ENCODE measurements at regions not wholly inside any gene's neighbourhood (a gene's known extent, or its start where the extent isn't known, plus 50 kb on each side); places are given as distances from the start of the nearest gene placed in this dataset.
A peak's percentile ranks its signal among the peaks of the same experiment; 100 is the strongest.

DNA sequence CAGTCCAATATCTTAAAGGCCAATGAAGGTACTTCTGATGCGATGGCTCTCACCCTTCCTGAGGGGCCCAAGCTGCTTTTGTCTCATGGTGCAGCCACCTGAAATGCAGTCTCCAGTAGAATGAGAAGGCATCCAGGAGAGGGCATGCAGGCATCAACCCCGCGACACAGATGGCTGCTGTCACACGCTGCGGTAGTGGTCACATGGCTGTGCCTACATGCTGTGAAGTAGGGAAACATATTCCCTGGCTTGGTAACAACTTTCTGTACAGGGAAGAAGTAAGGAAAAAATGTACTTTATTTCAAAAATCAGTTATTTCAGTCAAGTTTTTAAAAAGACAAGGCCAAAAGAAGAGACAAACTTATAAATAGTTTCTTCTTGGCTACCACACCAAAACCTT, 139.9 kb downstream of the TRIML1 start:
- ATAC-seq = no peak
- intact Hi-C loops (cut with DNase I) = no loop called here
- no peak for DNase-seq (ENCODE audit: low spot score)

DNA sequence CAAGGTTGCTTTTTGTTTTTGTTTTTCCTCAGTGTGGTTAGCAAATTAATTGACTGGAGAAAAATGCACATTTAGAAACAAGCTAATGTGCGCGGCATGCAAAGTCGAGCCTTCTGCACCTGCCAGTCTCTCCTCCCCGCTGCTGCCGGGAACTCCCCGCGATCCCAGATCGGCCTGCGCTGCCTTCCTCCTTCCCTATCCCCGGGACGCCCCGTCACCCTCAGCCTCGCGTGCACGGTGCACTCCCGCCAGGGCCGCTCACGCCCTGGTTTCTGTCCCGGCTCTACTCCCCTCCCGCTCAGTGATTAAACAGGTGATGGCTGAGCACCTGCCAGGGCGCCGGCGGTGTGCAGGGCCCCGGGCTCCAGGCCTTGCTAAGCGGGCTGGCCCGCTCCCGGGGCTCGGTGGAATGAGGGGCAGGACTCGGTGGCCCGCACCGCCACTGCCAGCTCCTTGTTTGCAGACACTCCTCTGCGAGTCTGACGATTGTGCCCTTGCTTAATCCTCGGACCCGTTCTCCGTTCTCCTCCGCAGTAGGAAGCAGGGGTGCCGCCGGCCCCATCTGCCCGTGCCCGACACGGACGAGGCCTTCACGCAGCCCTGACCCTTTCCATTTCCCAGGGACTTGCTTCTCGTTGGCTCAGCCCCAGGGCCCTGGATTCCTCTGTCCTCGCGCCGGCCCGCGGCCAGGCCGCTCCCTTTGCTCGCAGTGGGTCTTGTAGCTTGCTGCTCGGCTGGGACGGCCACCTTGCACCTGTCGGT, 143.4 kb downstream of the TRIML1 start:
- intact Hi-C loops (cut with DNase I) = no loop called here
- peak; percentile 46 for ATAC-seq
- DNase-seq (ENCODE audit: low spot score) = no peak

DNA sequence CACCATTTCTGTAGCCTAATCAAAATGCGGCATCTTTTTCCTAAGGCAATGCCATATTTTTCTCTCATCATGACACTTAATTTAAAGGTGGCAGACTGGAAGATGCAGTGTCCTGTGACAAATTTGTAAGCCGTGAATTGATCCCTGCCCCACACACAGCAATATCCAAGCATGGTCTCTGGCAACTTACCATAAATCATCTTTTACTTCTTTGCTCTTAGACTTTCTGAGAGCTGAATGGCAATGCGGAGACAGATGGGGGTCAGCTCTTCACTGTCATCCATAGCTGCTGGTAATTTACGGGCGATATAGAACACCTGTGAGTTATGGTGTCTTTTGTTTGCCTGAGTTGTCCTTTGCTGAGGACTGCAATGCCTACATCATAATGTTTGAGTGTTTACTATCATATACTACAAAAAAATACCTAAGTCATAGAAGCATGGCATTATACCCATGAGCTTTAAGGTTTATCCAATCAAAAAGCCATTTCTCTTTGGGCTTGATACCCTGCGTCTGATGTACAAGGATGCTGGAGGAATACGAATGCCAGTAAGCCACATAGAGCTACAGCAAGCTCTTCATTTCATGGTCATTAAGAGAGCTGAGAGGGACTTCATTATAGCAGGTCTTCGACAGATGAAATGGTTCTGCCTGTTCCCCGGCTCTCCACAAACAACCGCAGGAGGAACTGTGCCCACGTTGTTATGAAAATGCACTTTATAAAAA, 148.1 kb downstream of the TRIML1 start:
- intact Hi-C loops (cut with DNase I) = no loop called here
- ATAC-seq (no peak), DNase-seq (ENCODE audit: low spot score) (no peak)

DNA sequence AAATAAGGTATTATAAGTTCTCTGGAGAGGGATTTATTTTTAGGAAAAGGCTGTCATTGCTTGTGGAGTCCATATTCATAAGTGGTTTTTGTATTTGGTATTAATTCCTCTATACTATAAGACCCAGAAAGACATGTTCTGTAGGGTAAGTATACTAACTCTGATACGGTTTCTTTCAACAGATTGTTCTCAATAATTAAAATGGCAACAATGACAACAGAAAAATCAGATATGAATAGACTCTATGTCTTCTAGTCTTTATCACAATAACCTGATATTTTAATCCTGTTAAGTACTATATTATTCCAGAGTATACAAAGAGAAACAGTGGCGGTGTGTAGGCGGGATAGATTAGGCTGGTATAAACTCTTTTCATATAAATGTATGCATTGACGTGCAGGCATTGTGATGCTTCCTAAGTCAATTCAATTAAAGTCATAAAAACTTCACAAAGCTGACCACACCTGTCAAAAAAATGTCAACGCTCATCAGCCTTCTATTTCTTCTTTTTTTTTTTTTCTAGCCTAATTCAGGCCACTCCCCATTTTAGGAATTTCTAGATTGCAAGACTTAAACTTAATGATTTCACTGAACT, 150.4 kb downstream of the TRIML1 start:
- DNase-seq (ENCODE audit: low spot score) (no peak), ATAC-seq (no peak)
- intact Hi-C loops (cut with DNase I) = no loop called here

DNA sequence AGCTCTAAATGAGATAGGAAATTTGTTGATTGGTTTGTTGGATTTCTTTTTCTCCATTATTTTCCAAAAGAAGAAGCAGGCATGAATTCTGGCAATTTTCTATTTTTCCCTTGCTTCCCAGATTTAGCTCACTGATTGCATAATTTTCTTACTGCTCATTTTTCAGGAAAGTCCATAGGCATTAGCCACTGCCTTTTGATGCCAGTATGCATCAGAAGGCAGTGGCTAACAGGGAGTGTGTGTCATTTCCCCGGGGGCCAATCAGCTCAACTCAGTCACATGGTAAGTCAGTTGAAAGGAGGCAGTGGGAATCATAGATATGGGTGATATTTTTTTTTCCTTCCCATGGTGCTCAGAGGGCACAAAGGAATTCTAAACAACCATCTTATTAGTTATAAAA, 156.7 kb downstream of the TRIML1 start:
- no peak for DNase-seq (ENCODE audit: low spot score)
- intact Hi-C loops (cut with DNase I) = no loop called here
- ATAC-seq = no peak

DNA sequence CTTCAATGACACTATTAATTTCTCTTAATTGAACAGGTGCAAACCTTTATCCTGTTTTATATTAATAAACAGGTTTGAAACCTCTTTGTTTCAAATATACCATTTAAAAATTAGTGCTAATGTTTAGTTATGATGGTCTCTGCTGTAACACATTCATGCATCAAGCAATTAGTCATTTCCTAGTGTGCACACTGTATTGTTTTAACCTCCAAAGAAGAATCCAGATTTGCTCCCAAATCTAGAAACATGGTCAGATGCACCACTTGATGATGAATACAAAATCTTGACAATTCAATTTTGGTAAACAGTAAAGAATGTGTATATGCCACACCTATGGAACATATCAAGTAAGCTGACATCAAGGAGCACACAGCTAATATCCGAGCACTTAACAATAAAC, 157.1 kb downstream of the TRIML1 start:
- intact Hi-C loops (cut with DNase I) = no loop called here

DNA sequence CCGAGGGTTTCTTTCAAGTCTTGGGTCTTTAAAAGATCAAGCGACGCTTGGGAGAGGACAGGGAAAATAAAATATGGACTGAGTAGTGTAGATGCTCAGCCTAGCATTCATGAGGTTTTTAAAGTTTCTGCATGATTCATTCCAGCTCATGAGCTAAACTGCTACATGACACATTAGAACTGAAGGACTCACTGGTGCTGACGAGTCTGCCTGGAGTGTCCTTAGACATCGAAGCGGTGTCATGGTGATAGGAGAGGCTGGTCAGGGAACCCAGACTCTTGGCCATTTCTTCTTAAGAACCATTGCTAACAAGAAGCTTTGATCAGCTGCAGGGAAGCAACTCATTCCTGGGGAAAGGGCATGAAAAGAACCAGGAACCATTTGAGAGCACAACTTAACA, 158.6 kb downstream of the TRIML1 start:
- intact Hi-C loops (cut with DNase I) = no loop called here
- ATAC-seq (no peak), DNase-seq (ENCODE audit: low spot score) (no peak)

More for the DNA sequence above, 157.1 kb downstream of the TRIML1 start:
- ATAC-seq (no peak), DNase-seq (ENCODE audit: low spot score) (no peak)

DNA sequence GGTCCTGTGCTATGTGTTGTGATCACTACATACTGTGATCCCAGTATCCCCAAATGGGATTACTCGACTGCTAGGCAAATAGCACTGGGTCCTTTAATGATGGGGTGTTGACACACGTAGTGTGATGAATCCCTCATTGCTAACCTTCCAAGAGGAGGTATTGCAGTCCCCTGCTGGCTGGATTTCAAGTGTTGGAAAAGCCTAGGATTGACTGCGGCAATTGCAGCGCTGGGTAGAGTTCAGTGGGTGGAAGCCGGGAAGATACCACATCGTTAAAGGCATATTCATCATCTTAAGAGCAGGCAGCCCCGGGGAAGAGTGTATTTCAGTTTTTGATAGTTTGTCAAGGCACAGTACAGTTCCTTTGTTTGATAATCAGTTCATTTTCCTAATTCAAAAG, 159.9 kb downstream of the TRIML1 start:
- ATAC-seq = no peak
- DNase-seq (ENCODE audit: low spot score) = no peak
- intact Hi-C loops (cut with DNase I) = no loop called here

DNA sequence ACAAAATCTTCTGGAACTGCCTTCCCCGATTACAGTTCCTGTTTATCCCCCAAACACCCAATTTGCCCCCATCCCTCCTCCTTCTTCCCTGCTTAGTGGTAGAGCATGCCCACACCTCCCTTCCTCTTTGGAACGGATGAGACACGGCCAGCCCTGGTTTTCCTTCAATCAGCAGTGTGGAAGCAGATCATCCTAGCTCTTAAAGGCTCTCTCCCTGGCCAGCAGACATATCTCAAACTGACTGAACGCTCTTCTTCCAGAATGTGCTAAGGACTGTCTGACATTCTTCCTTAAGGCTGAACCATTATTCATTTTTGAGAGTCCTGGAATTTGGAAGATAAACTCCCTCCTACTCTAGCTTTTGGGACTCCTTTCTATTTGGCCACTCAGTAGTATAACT, 161.1 kb downstream of the TRIML1 start:
- DNase-seq (ENCODE audit: low spot score) = no peak
- intact Hi-C loops (cut with DNase I) = no loop called here
- no peak for ATAC-seq

DNA sequence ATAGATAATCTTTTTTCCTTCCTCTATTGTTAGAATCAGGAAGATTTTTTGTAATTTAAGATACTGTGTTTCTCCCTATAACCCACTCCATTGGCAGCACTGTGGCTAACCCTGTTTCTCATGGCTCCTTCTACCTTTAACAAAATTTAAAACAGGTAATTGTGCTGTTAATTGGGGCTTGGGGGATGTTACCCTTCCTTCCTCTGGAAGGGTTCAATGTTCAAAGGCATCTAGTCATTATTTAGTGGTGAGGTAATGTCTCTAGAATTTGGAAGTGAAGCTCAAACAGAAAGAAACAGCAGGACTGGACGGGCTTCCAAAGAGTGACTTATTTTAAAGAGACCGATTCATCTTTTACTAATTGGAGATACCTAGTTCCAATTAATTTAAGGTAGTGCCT, 166.4 kb downstream of the TRIML1 start:
- ATAC-seq (no peak), DNase-seq (ENCODE audit: low spot score) (no peak)
- intact Hi-C loops (cut with DNase I) = no loop called here

DNA sequence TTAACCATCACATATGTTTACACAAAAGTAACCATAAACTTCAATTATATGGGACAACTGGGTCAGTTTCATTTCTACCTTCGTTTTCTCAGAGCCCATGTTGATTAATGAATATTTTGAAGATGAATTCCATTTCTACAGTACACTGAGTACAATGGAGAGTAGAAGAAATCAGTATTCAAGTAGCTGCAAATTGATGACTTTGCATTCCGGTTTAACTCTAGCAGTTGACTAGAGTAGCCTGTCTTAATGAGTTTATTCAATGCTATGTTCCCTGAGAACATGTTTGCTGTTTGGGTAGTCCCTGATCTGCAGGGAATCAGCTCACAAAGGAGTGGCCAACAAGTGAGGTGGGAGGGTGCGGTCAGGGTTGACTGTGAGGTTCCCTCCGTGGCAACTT, 168.3 kb downstream of the TRIML1 start:
- DNase-seq (ENCODE audit: low spot score) (no peak), ATAC-seq (no peak)
- intact Hi-C loops (cut with DNase I) = no loop called here

DNA sequence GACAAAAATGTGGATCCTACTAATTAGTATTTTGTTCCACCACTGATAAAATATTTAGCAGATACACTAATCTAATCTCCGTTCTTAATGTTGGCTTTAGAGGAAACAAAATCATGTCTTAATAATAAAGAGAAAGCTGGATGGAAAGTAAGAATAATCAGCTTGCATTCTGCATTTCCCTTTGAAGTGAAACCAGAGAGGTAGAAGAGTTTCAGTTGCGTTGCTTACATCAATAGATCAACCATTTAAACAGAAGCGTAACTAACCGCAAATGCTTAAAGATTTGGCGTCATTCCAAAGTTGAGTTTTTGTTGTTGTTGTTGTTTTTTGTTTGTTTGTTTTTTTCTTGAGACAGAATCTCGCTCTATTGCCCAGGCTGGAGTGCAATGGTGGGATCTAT, 168.9 kb downstream of the TRIML1 start:
- no peak for DNase-seq (ENCODE audit: low spot score)
- intact Hi-C loops (cut with DNase I) = no loop called here

DNA sequence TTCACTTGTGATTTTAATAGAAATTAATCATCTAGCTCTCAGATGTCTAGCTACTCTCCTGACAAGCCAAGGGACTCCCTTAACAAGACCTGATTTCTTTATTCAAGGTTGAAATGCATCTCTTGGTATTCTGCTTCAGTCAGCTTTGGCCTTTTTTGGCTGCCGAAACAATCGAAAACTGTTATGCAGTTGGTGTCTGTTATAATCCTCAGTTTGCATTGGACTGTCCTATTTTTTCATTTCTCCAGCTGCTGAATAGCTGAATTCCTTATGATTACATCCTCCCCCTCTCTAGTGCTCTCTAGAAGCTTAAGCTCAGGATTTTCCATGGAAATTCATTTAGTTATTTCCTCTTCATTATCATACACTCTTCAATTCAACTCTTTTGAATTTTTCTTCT, 177.2 kb downstream of the TRIML1 start:
- ATAC-seq = no peak
- intact Hi-C loops (cut with DNase I) = no loop called here
- no peak for DNase-seq (ENCODE audit: low spot score)

More for the DNA sequence above, 168.9 kb downstream of the TRIML1 start:
- no peak for ATAC-seq

DNA sequence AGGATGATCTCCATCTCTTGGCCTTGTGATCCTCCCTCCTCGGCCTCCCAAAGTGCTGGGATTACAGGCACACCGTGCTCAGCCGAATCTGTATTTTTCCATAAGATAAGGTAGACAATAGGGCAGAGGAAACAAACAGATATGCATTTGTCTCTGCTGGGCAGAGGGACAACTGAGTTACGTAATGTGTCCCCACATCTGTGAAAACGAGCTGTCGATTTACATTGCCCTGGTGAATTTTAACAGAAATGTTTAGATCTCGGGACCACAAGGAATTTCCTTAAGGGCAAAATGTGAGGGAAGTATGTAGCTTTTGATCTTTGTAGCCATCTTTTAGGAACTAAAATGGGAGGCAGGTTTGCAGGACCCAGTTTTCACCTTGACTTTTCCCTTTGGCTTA, 189.7 kb downstream of the TRIML1 start:
- ATAC-seq (no peak), DNase-seq (ENCODE audit: low spot score) (no peak)
- intact Hi-C loops (cut with DNase I) = no loop called here

DNA sequence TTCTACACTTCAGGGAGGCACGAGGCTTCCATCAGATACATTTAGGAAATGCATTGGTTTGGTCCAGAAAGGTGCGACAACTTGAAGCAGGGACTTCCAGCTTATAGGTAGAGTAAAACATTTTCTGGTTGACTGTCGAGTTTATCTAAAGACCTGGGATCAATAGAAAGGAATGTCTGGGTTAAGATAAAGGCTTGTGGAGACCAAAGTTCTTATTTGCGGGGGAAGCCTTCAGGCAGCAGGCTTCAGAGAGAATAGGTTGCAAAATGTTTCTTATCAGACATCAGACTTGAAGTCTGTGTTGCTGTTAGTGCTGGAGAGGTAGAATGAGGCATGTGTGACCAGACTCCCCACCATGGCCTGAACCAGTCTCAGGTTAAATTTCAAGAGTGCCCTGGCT, 190.3 kb downstream of the TRIML1 start:
- intact Hi-C loops (cut with DNase I) = no loop called here
- no peak for DNase-seq (ENCODE audit: low spot score)
- ATAC-seq = no peak

DNA sequence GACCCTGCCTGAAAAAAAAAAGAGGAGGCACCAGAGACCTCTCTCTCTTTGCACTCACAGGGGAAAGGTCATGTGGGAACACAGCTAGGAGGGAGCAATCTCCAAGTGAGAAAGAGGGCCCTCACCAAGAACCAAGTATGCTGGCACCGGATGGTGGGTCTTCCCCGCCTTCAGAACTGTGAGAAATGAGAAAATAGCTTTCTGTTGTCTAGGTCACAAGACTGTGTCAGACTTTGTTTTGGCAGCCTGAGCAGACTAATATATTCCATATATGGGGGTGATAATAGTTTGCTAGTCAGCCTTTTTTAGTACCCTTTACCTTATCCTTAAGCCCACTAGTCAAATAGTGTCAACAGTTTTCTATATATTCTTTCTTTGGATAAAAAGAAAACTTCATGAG, 193.0 kb downstream of the TRIML1 start:
- intact Hi-C loops (cut with DNase I) = no loop called here
- DNase-seq (ENCODE audit: low spot score) = no peak
- no peak for ATAC-seq

DNA sequence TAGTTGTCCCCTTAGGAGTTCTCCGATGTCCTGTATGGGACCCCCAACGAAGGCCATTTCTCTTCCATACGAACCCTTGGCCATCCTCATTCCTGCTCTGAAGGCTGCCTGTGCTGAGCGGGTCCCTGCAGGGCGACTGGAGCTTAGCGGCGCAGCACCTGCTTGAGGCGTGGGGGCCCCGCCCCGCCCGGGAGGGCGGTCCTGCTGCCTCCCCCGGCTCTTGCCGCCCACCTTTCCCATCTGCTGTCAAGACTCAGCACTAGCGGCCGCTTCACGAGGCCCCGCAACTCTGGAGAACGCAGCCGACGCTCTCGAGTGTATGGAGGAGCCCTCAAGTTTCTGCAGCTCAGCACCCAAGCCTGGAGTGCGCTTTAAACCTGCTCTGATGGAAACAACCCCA, 197.7 kb downstream of the TRIML1 start:
- intact Hi-C loops (cut with DNase I) = no loop called here
- DNase-seq (ENCODE audit: low spot score) (no peak), ATAC-seq (no peak)

DNA sequence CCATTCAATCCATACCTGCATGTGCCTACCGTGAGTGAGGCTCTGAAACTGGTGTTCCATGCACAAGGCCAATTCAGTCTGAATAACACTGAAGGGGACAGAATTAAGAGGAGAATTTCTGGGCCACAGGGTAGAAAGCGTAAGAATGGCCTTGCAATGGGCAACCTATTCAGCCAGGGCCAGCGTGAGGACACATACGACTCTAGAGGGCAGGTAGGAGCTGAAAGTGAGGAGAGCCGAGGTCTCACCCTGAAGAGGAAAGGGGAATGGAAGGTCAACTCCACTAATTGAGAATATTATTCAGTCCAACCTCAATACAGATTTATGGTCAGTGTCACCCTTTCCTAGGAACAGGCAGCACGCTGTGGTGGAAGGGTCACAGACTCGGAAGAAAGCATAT, 202.2 kb downstream of the TRIML1 start:
- ATAC-seq (no peak), DNase-seq (ENCODE audit: low spot score) (no peak)
- intact Hi-C loops (cut with DNase I) = no loop called here

DNA sequence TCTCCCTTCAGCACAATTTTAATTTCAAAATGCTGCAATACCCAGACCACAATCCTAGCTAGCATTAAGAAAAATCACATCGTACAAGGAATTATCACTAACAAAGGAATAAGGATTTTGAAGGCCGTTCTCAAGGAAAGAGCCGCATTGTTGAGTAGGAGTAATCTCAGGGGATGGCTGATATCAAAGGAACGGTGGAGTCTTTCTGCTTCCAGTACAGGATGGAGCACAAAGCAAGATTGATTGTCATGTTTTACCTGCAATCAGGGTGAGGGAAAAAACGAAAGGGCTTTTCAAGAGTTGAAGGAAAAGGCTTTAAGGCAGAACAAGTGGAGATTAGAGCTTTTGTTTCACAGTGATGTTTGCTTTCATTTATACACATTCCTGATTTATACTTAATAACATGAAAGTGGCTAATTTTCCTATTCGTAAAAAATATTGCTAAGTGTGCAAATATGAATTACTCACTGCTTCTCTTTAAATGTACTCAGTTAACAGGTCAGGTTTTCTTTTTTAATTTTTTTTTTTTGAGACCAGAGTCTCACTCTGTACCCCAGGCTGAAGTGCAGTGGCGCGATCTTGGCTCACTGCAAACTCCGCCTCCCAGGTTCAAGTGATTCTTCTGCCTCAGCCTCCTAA, 207.0 kb downstream of the TRIML1 start:
- intact Hi-C loops (cut with DNase I) = no loop called here
- ATAC-seq (no peak), DNase-seq (ENCODE audit: low spot score) (no peak)

DNA sequence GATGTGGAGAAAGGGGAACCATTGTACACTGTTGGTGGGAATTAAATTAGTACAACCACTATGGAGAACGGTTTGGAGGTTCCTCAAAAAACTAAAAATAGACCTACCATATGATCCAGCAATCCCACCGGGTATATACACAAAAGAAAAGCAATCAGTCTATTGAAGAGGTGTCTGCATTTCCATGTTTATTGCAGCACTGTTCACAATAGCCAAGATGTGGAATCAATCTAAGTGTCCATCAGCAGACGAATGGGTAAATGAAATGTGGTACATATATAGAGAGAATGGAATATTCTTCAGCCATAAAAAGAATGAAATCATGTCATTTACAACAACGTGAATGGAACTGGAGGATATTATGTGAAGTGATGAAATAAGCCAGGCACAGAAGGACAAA, 208.1 kb downstream of the TRIML1 start:
- intact Hi-C loops (cut with DNase I) = no loop called here
- ATAC-seq = no peak
- DNase-seq (ENCODE audit: low spot score) = no peak

Measured in sciatic nerve (tissue), 2 donors.